ENCODE measurements at regions not wholly inside any gene's neighbourhood (a gene's known extent, or its start where the extent isn't known, plus 50 kb on each side); places are given as distances from the start of the nearest gene placed in this dataset.
"Not testable (repeated sequence)": the region's sequence is repeated elsewhere in the genome, so short reads cannot be mapped to it uniquely, and the experiment has no call there.

GRCh38 chr15:47129033-47129432, 588.3 kb upstream of the SEMA6D start:
- H3K36me3 ChIP-seq: no peaks in the 10 kb centered on the region
- intact Hi-C loops (cut with DNase I): loop anchor here (10.0 kb wide), 1 partner anchor 56 kb away; no protein-coding TSS in a partner anchor

GRCh38 chr15:47131450-47131849, 585.9 kb upstream of the SEMA6D start:
- H3K9ac ChIP-seq (ENCODE audit: low read depth in 2 of 2, low read length in 2 of 2); H3K27me3 ChIP-seq; H3K9me3 ChIP-seq; DNase-seq; H3K27ac ChIP-seq; H3K4me3 ChIP-seq; H3K36me3 ChIP-seq; H3K4me1 ChIP-seq; intact Hi-C loops (cut with DNase I): not testable (repeated sequence)

More at GRCh38 chr15:47129033-47129432, 588.3 kb upstream of the SEMA6D start:
- no peak for TF ChIP-seq CTCF (IDR thresholded peaks at IDR 0.05)
- H3K9ac ChIP-seq (ENCODE audit: low read depth in 2 of 2, low read length in 2 of 2): no peak overlapping the region
- H3K27me3 ChIP-seq: no peaks in the 10 kb centered on the region
- no peaks in the 10 kb centered on the region for H3K4me1 ChIP-seq
- H3K9me3 ChIP-seq: no peaks in the 10 kb centered on the region
- DNase-seq: peak; percentile 39
- H3K27ac ChIP-seq: no peak overlapping the region
- H3K4me3 ChIP-seq: no peak overlapping the region

GRCh38 chr15:47135267-47135666, 582.0 kb upstream of the SEMA6D start:
- TF ChIP-seq CTCF (IDR thresholded peaks at IDR 0.05): no peak
- Histone ChIP-seq H3K27me3 (no peaks in the 10 kb centered on the region), H3K9me3 (no peaks in the 10 kb centered on the region), H3K36me3 (no peaks in the 10 kb centered on the region), H3K4me1 (no peaks in the 10 kb centered on the region), H3K4me3 (no peak overlapping the region), H3K27ac (no peak overlapping the region), H3K9ac (ENCODE audit: low read depth in 2 of 2, low read length in 2 of 2) (no peak overlapping the region)
- intact Hi-C loops (cut with DNase I): no loop called here
- DNase-seq: no peak

GRCh38 chr15:47136236-47136635, 581.1 kb upstream of the SEMA6D start:
- Histone ChIP-seq H3K27me3 (no peaks in the 10 kb centered on the region), H3K9me3 (no peaks in the 10 kb centered on the region), H3K4me1 (no peaks in the 10 kb centered on the region), H3K27ac (no peak overlapping the region), H3K4me3 (no peak overlapping the region), H3K9ac (ENCODE audit: low read depth in 2 of 2, low read length in 2 of 2) (no peak overlapping the region), H3K36me3 (no peaks in the 10 kb centered on the region)
- intact Hi-C loops (cut with DNase I): no loop called here
- TF ChIP-seq CTCF (IDR thresholded peaks at IDR 0.05): no peak
- no peak for DNase-seq

- no peaks in the 10 kb centered on the region for H3K9me3 ChIP-seq
- H3K4me1 ChIP-seq: no peaks in the 10 kb centered on the region
- H3K9ac ChIP-seq (ENCODE audit: low read depth in 2 of 2, low read length in 2 of 2): no peak overlapping the region
- TF ChIP-seq CTCF (IDR thresholded peaks at IDR 0.05): no peak
- no peak overlapping the region for H3K4me3 ChIP-seq
- H3K27ac ChIP-seq: no peak overlapping the region
- no peaks in the 10 kb centered on the region for H3K27me3 ChIP-seq
- no peak for DNase-seq
- no peaks in the 10 kb centered on the region for H3K36me3 ChIP-seq
- intact Hi-C loops (cut with DNase I): loop anchor here (10.0 kb wide), 1 partner anchor 75 kb away; no protein-coding TSS in a partner anchor
These were observed 577.3 kb upstream of the SEMA6D start for GRCh38 chr15:47139965-47140364.

- DNase-seq: no peak
- H3K4me1 ChIP-seq: no peaks in the 10 kb centered on the region
- no peaks in the 10 kb centered on the region for H3K9me3 ChIP-seq
- no peaks in the 10 kb centered on the region for H3K36me3 ChIP-seq
- intact Hi-C loops (cut with DNase I): no loop called here
- no peaks in the 10 kb centered on the region for H3K27me3 ChIP-seq
- H3K27ac ChIP-seq: no peak overlapping the region
- no peak overlapping the region for H3K9ac ChIP-seq (ENCODE audit: low read depth in 2 of 2, low read length in 2 of 2)
- H3K4me3 ChIP-seq: no peak overlapping the region
- no peak for TF ChIP-seq CTCF (IDR thresholded peaks at IDR 0.05)
These were observed 559.5 kb upstream of the SEMA6D start for GRCh38 chr15:47157827-47158226.

All from colonic mucosa (tissue), 4 donors.